GM18873 (cell line): ENCODE measurements at regions not wholly inside any gene's neighbourhood (a gene's known extent, or its start where the extent isn't known, plus 50 kb on each side); places are given as distances from the start of the nearest gene placed in this dataset.
"Not testable (repeated sequence)": the region's sequence is repeated elsewhere in the genome, so short reads cannot be mapped to it uniquely, and the experiment has no call there.

Experiments used
- ATAC-seq: cut with Tn5 transposase; IDR thresholded peaks from one replicate; pipeline ENCODE4 v1.9.1; 2021; ENCODE audit warnings: mild to moderate bottlenecking, moderate library complexity, moderate number of reproducible peaks; ENCODE audit not compliant: unreplicated experiment, low FRiP score

GRCh38 chr12:60231303-60231702, 635.5 kb downstream of the SLC16A7 start:
- ATAC-seq, result no peak

GRCh38 chr12:60231976-60232907, 636.4 kb downstream of the SLC16A7 start:
- no peak for ATAC-seq

GRCh38 chr12:60234611-60235195, 638.9 kb downstream of the SLC16A7 start:
- ATAC-seq, result not testable (repeated sequence)

- no peak for ATAC-seq
These were observed 639.4 kb downstream of the SLC16A7 start for GRCh38 chr12:60235261-60235660.

- not testable (repeated sequence) for ATAC-seq
These were observed 640.6 kb downstream of the SLC16A7 start for GRCh38 chr12:60236416-60236815.

- ATAC-seq, result no peak
These were observed 645.1 kb downstream of the SLC16A7 start for GRCh38 chr12:60240891-60241290.

- ATAC-seq, result no peak
These were observed 655.3 kb downstream of the SLC16A7 start for GRCh38 chr12:60251091-60251490.

GRCh38 chr12:60252359-60253096, 656.7 kb downstream of the SLC16A7 start:
- no peak for ATAC-seq

GRCh38 chr12:60255044-60255443, 659.2 kb downstream of the SLC16A7 start:
- ATAC-seq, result no peak

GRCh38 chr12:60257063-60257462, 661.2 kb downstream of the SLC16A7 start:
- ATAC-seq, result no peak

- ATAC-seq, result no peak
These were observed 663.4 kb downstream of the SLC16A7 start for GRCh38 chr12:60259225-60259624.

GRCh38 chr12:60262378-60262777, 666.5 kb downstream of the SLC16A7 start:
- ATAC-seq, result no peak

- ATAC-seq, result no peak
These were observed 667.3 kb downstream of the SLC16A7 start for GRCh38 chr12:60263161-60263560.

GRCh38 chr12:60263836-60264493, 668.1 kb downstream of the SLC16A7 start:
- no peak for ATAC-seq

GRCh38 chr12:60265741-60266140, 669.9 kb downstream of the SLC16A7 start:
- ATAC-seq, result no peak

GRCh38 chr12:60266381-60266852, 670.6 kb downstream of the SLC16A7 start:
- no peak for ATAC-seq

GRCh38 chr12:60269611-60270269, 673.9 kb downstream of the SLC16A7 start:
- ATAC-seq, result no peak

GRCh38 chr12:60271816-60272215, 676.0 kb downstream of the SLC16A7 start:
- ATAC-seq, result no peak

GRCh38 chr12:60278209-60278608, 682.4 kb downstream of the SLC16A7 start:
- no peak for ATAC-seq

- no peak for ATAC-seq
These were observed 683.4 kb downstream of the SLC16A7 start for GRCh38 chr12:60279221-60279620.
